Panc1 (cell line): ENCODE measurements at regions not wholly inside any gene's neighbourhood (a gene's known extent, or its start where the extent isn't known, plus 50 kb on each side); places are given as distances from the start of the nearest gene placed in this dataset.
A peak's percentile ranks its signal among the peaks of the same experiment; 100 is the strongest.

Source experiments
- ATAC-seq: fragments of 200-7000 bp; cut with Tn5 transposase; 2 replicates; pipeline ENCODE4 v1.9.1; 2020; ENCODE audit warnings: mild to moderate bottlenecking, moderate library complexity
- BruUV-seq: library from RNA; stranded (reverse); fragments of 400-500 nt; replicated peaks from 2 replicates; lab custom pipeline; 2021; lab: Mats Ljungman, UMichigan
- CTCF ChIA-PET: fragments of 300-600 bp; sonication (Branson Sonifier 250); formaldehyde crosslinking; loops from one replicate; lab custom pipeline; 2022; ENCODE audit warnings: antibody characterized with exemption; lab: Charles Lee
- POLR2A ChIA-PET: fragments of 300-600 bp; sonication (Branson Sonifier 250); formaldehyde crosslinking; loops from one replicate; lab custom pipeline; 2022; ENCODE audit warnings: antibody characterized with exemption; lab: Charles Lee
- DNase-seq: peaks from one replicate; pipeline ENCODE4 v3.0.0-alpha.2; 2010; ENCODE audit warnings: low read depth, low spot score
- H3K27ac ChIP-seq: 2 replicates; pipeline ENCODE4 v1.5.1; 2011; ENCODE audit warnings: mild to moderate bottlenecking, low read length, inconsistent platforms
- H3K27me3 ChIP-seq: fragments of 200-500 bp; sonication (Bioruptor generic); 2 replicates; pipeline ENCODE4 v1.6.0; 2014; ENCODE audit warnings: low read length, inconsistent platforms; ENCODE audit not compliant: control insufficient read depth, insufficient read depth
- H3K36me3 ChIP-seq: fragments of 200-500 bp; sonication (Bioruptor generic); 2 replicates; pipeline ENCODE4 v1.5.1; 2014; ENCODE audit warnings: inconsistent platforms, mild to moderate bottlenecking, low read length, moderate library complexity; ENCODE audit not compliant: control insufficient read depth, insufficient read depth
- H3K4me1 ChIP-seq: 2 replicates; pipeline ENCODE4 v1.5.1; 2011; ENCODE audit warnings: inconsistent platforms, mild to moderate bottlenecking, low read length, moderate library complexity; ENCODE audit not compliant: control insufficient read depth, insufficient read depth
- H3K4me3 ChIP-seq, 2 experiments: 2 replicates each; pipeline ENCODE4 v1.5.1; 2011 to 2012; ENCODE audit warnings: low read depth in 2 of 2, low read length in 2 of 2, mild to moderate bottlenecking in 2 of 2, inconsistent platforms in 1 of 2, moderate library complexity in 1 of 2
- H3K9me3 ChIP-seq: fragments of 200-500 bp; sonication (Bioruptor generic); 2 replicates; pipeline ENCODE4 v1.5.1; 2014; ENCODE audit warnings: low read depth, mild to moderate bottlenecking, inconsistent platforms, low read length, moderate library complexity; ENCODE audit not compliant: control insufficient read depth, insufficient read depth
- POLR2AphosphoS5 ChIP-seq: IDR thresholded peaks from 2 replicates; pipeline ENCODE4 v1.6.1; 2012; ENCODE audit warnings: mild to moderate bottlenecking, low read depth, low read length, moderate library complexity
- SIN3A ChIP-seq: IDR thresholded peaks from 2 replicates; pipeline ENCODE4 v1.6.1; 2012; ENCODE audit warnings: low read depth, mild to moderate bottlenecking, low read length, moderate library complexity, borderline replicate concordance; ENCODE audit not compliant: insufficient read depth
- TCF7L2 ChIP-seq: IDR thresholded peaks from 2 replicates; pipeline ENCODE4 v1.6.1; 2011; ENCODE audit warnings: mild to moderate bottlenecking, low read depth, low read length, inconsistent platforms
- in situ Hi-C: cut with HindIII; loops from 2 replicates; pipeline ENCODE4 v1.10.0; 2016; ENCODE audit warnings: low sequenced_read_pairs, low pct_unique_long_range_greater_than_20kb
- intact Hi-C: fragments of 100-400 bp; cut with micrococcal nuclease; formaldehyde crosslinking; loops from one replicate; pipeline ENCODE4 v1.10.0; 2022; ENCODE audit not compliant: unreplicated experiment
- TF ChIP-seq, protein P1 (sequence below): fragments of 450-650 bp; IDR thresholded peaks from 2 replicates; pipeline ENCODE4 v1.5.1; 2017; ENCODE audit warnings: mild to moderate bottlenecking
- TF ChIP-seq, protein P2 (sequence below), 2 experiments: IDR thresholded peaks; 2 replicates each; pipeline ENCODE4 v1.6.1; 2011 to 2012; ENCODE audit warnings: low read depth in 2 of 2, control low read depth in 1 of 2, low read length in 1 of 2, mild to moderate bottlenecking in 1 of 2, moderate library complexity in 1 of 2; ENCODE audit not compliant: insufficient read depth in 1 of 2

- intact Hi-C loops (loop anchor here (2.0 kb wide), 1 partner anchor 38 kb away; no protein-coding TSS in a partner anchor), in situ Hi-C loops (no loop called here)
- ChIA-PET POLR2A (no interaction called here), CTCF (interaction anchor here (0.6 kb wide), 1 partner anchor 84 kb away, joined by 3 read pairs; no protein-coding TSS in a partner anchor)
- no peak overlapping the region for H3K4me3 ChIP-seq
- no peak overlapping the region for H3K27ac ChIP-seq
- no peaks in the 10 kb centered on the region for H3K36me3 ChIP-seq
- TF ChIP-seq, protein P1, sequence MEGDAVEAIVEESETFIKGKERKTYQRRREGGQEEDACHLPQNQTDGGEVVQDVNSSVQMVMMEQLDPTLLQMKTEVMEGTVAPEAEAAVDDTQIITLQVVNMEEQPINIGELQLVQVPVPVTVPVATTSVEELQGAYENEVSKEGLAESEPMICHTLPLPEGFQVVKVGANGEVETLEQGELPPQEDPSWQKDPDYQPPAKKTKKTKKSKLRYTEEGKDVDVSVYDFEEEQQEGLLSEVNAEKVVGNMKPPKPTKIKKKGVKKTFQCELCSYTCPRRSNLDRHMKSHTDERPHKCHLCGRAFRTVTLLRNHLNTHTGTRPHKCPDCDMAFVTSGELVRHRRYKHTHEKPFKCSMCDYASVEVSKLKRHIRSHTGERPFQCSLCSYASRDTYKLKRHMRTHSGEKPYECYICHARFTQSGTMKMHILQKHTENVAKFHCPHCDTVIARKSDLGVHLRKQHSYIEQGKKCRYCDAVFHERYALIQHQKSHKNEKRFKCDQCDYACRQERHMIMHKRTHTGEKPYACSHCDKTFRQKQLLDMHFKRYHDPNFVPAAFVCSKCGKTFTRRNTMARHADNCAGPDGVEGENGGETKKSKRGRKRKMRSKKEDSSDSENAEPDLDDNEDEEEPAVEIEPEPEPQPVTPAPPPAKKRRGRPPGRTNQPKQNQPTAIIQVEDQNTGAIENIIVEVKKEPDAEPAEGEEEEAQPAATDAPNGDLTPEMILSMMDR: peak; percentile 62
- no peak for TF ChIP-seq POLR2AphosphoS5
- DNase-seq: peak; percentile 5
- H3K9me3 ChIP-seq: no peaks in the 10 kb centered on the region
- no TSS peak for BruUV-seq
- no peaks in the 10 kb centered on the region for H3K4me1 ChIP-seq
- no peaks in the 10 kb centered on the region; the same call in 1 of the 2 replicates for H3K27me3 ChIP-seq
- no peak for ATAC-seq
These were observed 97.5 kb upstream of the CTTNBP2NL start for GRCh38 chr1:112298558-112298957.

- ChIA-PET POLR2A (no interaction called here), CTCF (no interaction called here)
- no peak for DNase-seq
- Histone ChIP-seq H3K4me3 (no peak overlapping the region), H3K27me3 (peaks cover 2% of the 10 kb centered on the region; the same call in 1 of the 2 replicates), H3K27ac (no peak overlapping the region), H3K9me3 (no peaks in the 10 kb centered on the region), H3K36me3 (no peaks in the 10 kb centered on the region), H3K4me1 (no peaks in the 10 kb centered on the region)
- in situ Hi-C loops (no loop called here), intact Hi-C loops (no loop called here)
- no peak for ATAC-seq
- no TSS peak for BruUV-seq
- TF ChIP-seq, protein P2, sequence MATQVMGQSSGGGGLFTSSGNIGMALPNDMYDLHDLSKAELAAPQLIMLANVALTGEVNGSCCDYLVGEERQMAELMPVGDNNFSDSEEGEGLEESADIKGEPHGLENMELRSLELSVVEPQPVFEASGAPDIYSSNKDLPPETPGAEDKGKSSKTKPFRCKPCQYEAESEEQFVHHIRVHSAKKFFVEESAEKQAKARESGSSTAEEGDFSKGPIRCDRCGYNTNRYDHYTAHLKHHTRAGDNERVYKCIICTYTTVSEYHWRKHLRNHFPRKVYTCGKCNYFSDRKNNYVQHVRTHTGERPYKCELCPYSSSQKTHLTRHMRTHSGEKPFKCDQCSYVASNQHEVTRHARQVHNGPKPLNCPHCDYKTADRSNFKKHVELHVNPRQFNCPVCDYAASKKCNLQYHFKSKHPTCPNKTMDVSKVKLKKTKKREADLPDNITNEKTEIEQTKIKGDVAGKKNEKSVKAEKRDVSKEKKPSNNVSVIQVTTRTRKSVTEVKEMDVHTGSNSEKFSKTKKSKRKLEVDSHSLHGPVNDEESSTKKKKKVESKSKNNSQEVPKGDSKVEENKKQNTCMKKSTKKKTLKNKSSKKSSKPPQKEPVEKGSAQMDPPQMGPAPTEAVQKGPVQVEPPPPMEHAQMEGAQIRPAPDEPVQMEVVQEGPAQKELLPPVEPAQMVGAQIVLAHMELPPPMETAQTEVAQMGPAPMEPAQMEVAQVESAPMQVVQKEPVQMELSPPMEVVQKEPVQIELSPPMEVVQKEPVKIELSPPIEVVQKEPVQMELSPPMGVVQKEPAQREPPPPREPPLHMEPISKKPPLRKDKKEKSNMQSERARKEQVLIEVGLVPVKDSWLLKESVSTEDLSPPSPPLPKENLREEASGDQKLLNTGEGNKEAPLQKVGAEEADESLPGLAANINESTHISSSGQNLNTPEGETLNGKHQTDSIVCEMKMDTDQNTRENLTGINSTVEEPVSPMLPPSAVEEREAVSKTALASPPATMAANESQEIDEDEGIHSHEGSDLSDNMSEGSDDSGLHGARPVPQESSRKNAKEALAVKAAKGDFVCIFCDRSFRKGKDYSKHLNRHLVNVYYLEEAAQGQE (IDR thresholded peaks at IDR 0.05; ENCODE audit: insufficient read depth in 1 of 2, low read depth in 2 of 2, low read length in 1 of 2): no peak
- TF ChIP-seq TCF7L2 (no peak), POLR2AphosphoS5 (no peak), SIN3A (no peak)
- TF ChIP-seq, protein P1: no peak
These were observed 91.9 kb upstream of the CTTNBP2NL start for GRCh38 chr1:112304126-112304525.
